Tibial nerve (tissue), 4 donors: ENCODE measurements at regions not wholly inside any gene's neighbourhood (a gene's known extent, or its start where the extent isn't known, plus 50 kb on each side); places are given as distances from the start of the nearest gene placed in this dataset.

ENCODE experiments used
- CTCF ChIP-seq, 5 experiments: fragments of 200-600 bp in 3 of 5; fragments of 450-650 bp in 2 of 5; sonication (generic) in 3 of 5; IDR thresholded peaks; one replicate each; pipeline ENCODE4 v1.5.1; 2016 to 2019; ENCODE audit warnings: antibody characterized with exemption in 5 of 5, mild to moderate bottlenecking in 3 of 5, moderate library complexity in 2 of 5
- EP300 ChIP-seq, 2 donors: sonication (generic); formaldehyde crosslinking; IDR thresholded peaks; one replicate each; pipeline ENCODE4 v1.6.1; 2017; ENCODE audit warnings: antibody characterized with exemption in 2 of 2, mild to moderate bottlenecking in 1 of 2

GRCh38 chr2:190787743-190788235, 92.8 kb upstream of the GLS start:
- TF ChIP-seq CTCF (IDR thresholded peaks at IDR 0.05) (no peak), EP300 (IDR thresholded peaks at IDR 0.05) (no peak)
